GM12874 (cell line): ENCODE measurements at regions not wholly inside any gene's neighbourhood (a gene's known extent, or its start where the extent isn't known, plus 50 kb on each side); places are given as distances from the start of the nearest gene placed in this dataset.

Experiments used
- TF ChIP-seq, protein P1 (sequence below): IDR thresholded peaks from 2 replicates; pipeline ENCODE4 v1.5.1; 2011; ENCODE audit warnings: low read depth, mild to moderate bottlenecking, control low read depth, low read length, moderate library complexity; ENCODE audit not compliant: insufficient read depth

DNA sequence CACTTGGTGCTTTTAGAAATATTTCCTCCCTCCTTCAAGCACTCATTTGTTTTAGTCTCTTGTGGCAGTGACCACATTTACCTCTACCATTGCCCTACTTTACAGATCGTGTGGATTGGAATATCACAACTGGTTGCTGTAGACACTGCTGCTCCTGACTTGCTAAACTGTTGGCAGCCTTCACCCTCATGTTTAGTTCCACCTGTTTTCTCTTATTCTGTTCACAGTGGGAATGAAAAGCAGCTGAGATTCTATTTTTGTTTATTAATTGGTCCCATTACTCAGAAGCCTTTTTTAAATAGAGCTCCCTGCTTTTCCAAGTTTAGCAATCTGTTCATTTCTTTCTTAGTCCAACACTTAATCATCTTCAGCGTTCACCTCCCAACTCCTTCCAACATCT is 308.9 kb downstream of the RWDD3 start:
- TF ChIP-seq, protein P1, sequence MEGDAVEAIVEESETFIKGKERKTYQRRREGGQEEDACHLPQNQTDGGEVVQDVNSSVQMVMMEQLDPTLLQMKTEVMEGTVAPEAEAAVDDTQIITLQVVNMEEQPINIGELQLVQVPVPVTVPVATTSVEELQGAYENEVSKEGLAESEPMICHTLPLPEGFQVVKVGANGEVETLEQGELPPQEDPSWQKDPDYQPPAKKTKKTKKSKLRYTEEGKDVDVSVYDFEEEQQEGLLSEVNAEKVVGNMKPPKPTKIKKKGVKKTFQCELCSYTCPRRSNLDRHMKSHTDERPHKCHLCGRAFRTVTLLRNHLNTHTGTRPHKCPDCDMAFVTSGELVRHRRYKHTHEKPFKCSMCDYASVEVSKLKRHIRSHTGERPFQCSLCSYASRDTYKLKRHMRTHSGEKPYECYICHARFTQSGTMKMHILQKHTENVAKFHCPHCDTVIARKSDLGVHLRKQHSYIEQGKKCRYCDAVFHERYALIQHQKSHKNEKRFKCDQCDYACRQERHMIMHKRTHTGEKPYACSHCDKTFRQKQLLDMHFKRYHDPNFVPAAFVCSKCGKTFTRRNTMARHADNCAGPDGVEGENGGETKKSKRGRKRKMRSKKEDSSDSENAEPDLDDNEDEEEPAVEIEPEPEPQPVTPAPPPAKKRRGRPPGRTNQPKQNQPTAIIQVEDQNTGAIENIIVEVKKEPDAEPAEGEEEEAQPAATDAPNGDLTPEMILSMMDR, result no peak

DNA sequence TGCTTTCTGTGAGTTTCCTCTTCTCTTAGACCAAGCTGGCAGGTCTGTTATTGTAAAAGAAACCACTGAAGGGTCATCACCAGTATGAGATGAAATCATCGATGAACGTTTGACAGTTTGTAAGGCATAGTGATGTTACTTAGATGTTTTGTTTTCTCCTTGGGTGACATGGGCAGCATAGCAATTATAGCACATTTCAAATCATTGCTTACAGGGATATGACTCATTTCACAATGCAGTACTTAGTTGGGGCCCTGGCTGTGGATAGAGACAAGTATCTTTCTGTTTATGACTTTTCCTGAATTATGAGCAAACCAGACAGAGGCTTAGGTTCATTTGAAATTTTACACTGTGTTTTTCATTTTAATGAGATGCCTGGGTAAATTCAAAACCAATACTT is 313.0 kb downstream of the RWDD3 start:
- TF ChIP-seq, protein P1, result no peak

DNA sequence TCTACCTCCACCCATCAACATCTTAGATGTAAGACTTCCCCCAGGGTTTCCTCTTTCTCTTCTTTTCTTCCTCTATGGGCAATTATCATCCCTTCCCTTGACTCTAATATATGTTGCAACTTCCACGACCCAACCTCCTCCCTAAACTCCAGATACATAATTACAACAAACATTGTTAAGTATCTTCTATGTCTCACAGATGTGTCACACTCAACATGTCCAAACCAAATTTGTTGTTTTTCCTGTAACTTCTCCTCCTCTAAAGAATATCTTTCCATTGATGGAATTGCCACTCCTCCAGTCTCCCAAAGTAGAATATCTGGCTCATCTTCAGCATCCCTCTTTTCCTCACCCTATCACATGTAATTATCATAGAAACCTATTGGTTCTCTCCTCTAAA is 314.2 kb downstream of the RWDD3 start:
- TF ChIP-seq, protein P1, result no peak

DNA sequence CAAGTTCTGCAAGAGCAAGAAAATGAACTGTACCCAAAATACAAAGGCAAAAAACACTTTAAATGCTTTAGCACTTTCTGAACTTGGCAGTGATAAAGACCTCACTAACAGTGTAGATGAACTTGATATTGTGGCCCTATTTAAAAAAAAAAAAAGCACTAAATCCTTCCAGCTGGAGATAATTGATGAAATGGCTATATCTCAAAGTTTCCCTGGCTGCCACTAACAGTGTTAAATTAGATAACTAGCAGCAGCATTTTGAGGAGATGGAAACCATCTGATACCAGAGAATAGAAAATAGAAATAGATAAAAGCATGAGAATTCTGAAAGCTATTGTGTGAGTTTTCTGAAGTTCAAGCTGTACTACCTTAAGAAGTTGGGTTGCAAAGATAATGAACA is 317.2 kb downstream of the RWDD3 start:
- TF ChIP-seq, protein P1, result no peak

DNA sequence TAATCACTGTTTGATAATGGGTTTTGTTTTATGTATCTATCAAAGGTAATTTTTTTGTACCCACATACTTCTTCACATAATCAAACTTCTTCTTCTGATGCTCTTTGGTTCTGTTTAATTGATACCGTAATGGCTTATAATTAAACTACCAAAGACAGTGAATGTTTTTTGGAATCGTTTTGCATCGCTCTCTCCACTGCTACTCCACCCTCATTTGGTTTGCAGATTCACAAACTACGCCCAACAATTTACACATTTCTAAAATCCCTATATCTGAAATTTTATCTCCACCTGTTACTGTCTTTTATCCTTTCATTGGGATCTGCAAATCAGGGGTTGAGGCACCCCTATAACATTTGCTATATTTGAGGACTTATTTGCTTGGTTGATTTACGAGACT is 319.6 kb downstream of the RWDD3 start:
- TF ChIP-seq, protein P1, result no peak

DNA sequence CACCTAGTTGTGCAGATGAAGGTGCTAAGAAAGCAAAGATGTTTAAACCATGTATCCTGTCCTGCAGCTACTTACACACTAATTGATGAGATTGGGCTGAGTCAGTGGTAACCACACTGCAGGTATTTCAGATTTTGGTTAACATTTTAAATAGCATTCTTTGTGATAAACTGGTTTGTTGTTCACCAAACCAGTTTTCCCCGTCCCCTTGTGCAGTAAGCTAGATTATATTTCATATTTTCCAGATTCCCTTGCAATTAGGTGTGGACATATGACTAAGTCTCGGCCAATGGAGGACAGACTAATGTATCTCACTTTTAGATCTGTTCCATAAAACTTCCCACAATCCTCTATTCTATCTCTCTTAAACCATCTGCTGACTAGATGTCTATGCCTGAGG is 320.4 kb downstream of the RWDD3 start:
- TF ChIP-seq, protein P1, result no peak

DNA sequence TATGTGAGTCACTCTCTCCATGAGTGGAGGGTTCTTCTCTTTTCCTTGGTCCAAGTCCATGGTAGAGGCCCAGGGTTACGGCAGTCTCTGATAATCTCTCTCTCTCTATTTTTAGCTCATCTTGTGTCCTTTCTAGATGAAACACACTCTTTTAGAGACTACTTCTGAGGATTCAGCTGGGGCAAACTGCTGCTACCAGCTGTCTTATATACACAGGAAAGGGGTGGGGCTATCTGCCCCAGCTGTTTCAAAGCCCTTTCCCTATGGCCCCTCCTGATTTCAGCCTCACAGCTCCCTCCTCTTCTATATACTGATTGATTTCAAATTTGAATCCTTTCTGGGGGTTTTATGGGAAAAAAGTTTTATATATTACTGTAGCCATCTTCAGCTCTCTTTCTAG is 324.8 kb downstream of the RWDD3 start:
- TF ChIP-seq, protein P1, result no peak

DNA sequence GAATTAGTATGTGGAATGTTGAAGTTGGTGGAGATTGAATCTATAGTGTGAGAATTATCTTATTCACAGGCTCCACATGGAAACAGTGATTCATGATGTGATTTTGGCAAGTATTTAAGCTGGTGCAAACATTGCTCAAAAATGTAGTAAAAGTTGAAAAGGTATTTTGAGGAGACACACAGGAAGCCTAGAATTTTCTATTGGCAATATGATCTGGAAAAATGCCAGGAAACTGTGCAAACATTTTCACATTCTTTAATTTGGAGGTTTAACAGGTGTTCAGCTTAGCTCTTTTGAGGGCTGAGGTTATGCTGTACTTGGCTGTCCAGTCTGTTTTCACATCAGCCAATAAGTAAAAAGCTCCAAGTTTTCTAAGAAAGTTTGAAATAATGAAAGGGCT is 327.3 kb downstream of the RWDD3 start:
- TF ChIP-seq, protein P1, result no peak
